Ovary (tissue), 7 donors: ENCODE measurements at regions not wholly inside any gene's neighbourhood (a gene's known extent, or its start where the extent isn't known, plus 50 kb on each side); places are given as distances from the start of the nearest gene placed in this dataset.
A peak's percentile ranks its signal among the peaks of the same experiment; 100 is the strongest.

Experiments used
- DNase-seq, 5 donors: peaks; one replicate each; pipeline ENCODE4 v3.0.0-alpha.2; 2019 to 2020
- H3K27ac ChIP-seq, 2 donors: fragments of 200-600 bp; one replicate each; pipeline versions ENCODE4 v1.5.1 to v1.8.0; 2019 to 2022
- H3K27me3 ChIP-seq: fragments of 200-600 bp; one replicate; pipeline ENCODE4 v1.8.0; 2022
- H3K36me3 ChIP-seq: fragments of 200-600 bp; sonication (generic); one replicate; pipeline ENCODE4 v1.5.1; 2019
- H3K4me1 ChIP-seq: one replicate; pipeline ENCODE4 v1.8.1; 2013; ENCODE audit warnings: mild to moderate bottlenecking, moderate library complexity; ENCODE audit not compliant: insufficient read depth
- H3K4me3 ChIP-seq: fragments of 200-600 bp; sonication (generic); one replicate; pipeline ENCODE4 v1.5.1; 2017
- H3K9me3 ChIP-seq, 2 donors: fragments of 200-600 bp in 1 of 2; sonication (generic) in 1 of 2; one replicate each; pipeline versions ENCODE4 v1.5.1 to v1.8.1; 2013 to 2019; ENCODE audit warnings: mild to moderate bottlenecking in 1 of 2, moderate library complexity in 1 of 2
- CTCF ChIP-seq, 3 donors: fragments of 450-650 bp in 2 of 3; fragments of 200-600 bp in 1 of 3; IDR thresholded peaks; one replicate each; pipeline versions ENCODE4 v1.5.1 to v1.8.0; 2016 to 2022; ENCODE audit warnings: antibody characterized with exemption in 3 of 3, mild to moderate bottlenecking in 1 of 3
- EP300 ChIP-seq: sonication (generic); formaldehyde crosslinking; IDR thresholded peaks from one replicate; pipeline ENCODE4 v1.6.1; 2017; ENCODE audit warnings: antibody characterized with exemption
- POLR2A ChIP-seq: fragments of 450-650 bp; IDR thresholded peaks from one replicate; pipeline ENCODE4 v1.6.1; 2017; ENCODE audit warnings: antibody characterized with exemption, mild to moderate bottlenecking, moderate library complexity
- WGBS, 3 donors: extraction: QIAGEN DNeasy Blood & Tissue Kit in 1 of 3; methylation state at CpG; one replicate each; pipeline versions ENCODE4 v1.1.5 to v1.1.7; 2013 to 2017; 5-methylcytosine and 5-hydroxymethylcytosine counted together
- intact Hi-C, 4 donors: fragments of 100-400 bp; cut with DNase I; formaldehyde crosslinking; loops; one replicate each; pipeline versions ENCODE4 v1.11.0 to v1.15.1; 2022 to 2023
- donor health status: DM: no; HTN: no; CAD: no; lungs with moderate emphysema.
- donor health status: DM: no; HTN: no; CAD: no.
- donor health status: Bipolar disorder and iron deficiency.
- donor health status: DM: no; HTN: no; CAD: no.
- donor health status: DM: yes; HTN: yes; CAD: no.

- Histone ChIP-seq H3K4me1 (no peaks in the 10 kb centered on the region), H3K4me3 (no peak overlapping the region), H3K27ac (no peak overlapping the region), H3K27me3 (no peaks in the 10 kb centered on the region), H3K9me3 (no peaks in the 10 kb centered on the region), H3K36me3 (no peaks in the 10 kb centered on the region)
- no peak for TF ChIP-seq CTCF (IDR thresholded peaks at IDR 0.05)
- no peak for TF ChIP-seq EP300
- TF ChIP-seq POLR2A: no peak
- DNase-seq: no peak
- 73 to 77% (median 76%) methylated on average over 11 of the region's 11 CpGs for WGBS, 3 donors
- intact Hi-C loops: no loop called here
Measured at GRCh38 chr18:72672364-72673184, 128.4 kb upstream of the CBLN2 start.

- Histone ChIP-seq H3K27ac (no peak overlapping the region), H3K9me3 (no peaks in the 10 kb centered on the region), H3K27me3 (no peaks in the 10 kb centered on the region), H3K4me1 (no peaks in the 10 kb centered on the region), H3K4me3 (no peak overlapping the region), H3K36me3 (no peaks in the 10 kb centered on the region)
- no peak for DNase-seq
- intact Hi-C loops: no loop called here
- 86 to 89% (median 89%) methylated on average over 6 of the region's 6 CpGs for WGBS, 3 donors
- no peak for TF ChIP-seq CTCF (IDR thresholded peaks at IDR 0.05)
- no peak for TF ChIP-seq POLR2A
- no peak for TF ChIP-seq EP300
Measured at GRCh38 chr18:72667932-72668331, 123.8 kb upstream of the CBLN2 start.

GRCh38 chr18:72652990-72653593 lies 109.0 kb upstream of the CBLN2 start:
- 12 to 23% (median 13%) methylated on average over 3 of the region's 3 CpGs for WGBS, 3 donors
- intact Hi-C loops: no loop called here
- peak in 4 of 5 donors; percentile 13 to 55 (median 36) for DNase-seq
- H3K27me3 ChIP-seq: no peaks in the 10 kb centered on the region
- no peak overlapping the region for H3K4me3 ChIP-seq
- no peak for TF ChIP-seq CTCF (IDR thresholded peaks at IDR 0.05)
- no peak for TF ChIP-seq EP300
- no peak for TF ChIP-seq POLR2A
- H3K9me3 ChIP-seq: peaks cover 0 to 3% of the 10 kb centered on the region in 2 donors
- H3K4me1 ChIP-seq: peaks cover 2% of the 10 kb centered on the region
- no peaks in the 10 kb centered on the region for H3K36me3 ChIP-seq
- no peak overlapping the region for H3K27ac ChIP-seq

- no peaks in the 10 kb centered on the region for H3K36me3 ChIP-seq
- no peak overlapping the region for H3K27ac ChIP-seq
- 81 to 88% (median 84%) methylated on average over 5 of the region's 5 CpGs for WGBS, 3 donors
- H3K4me1 ChIP-seq: peaks cover 2% of the 10 kb centered on the region
- TF ChIP-seq CTCF (IDR thresholded peaks at IDR 0.05): no peak
- intact Hi-C loops: no loop called here
- no peaks in the 10 kb centered on the region for H3K27me3 ChIP-seq
- H3K4me3 ChIP-seq: no peak overlapping the region
- DNase-seq: no peak
- peaks cover 0 to 3% of the 10 kb centered on the region in 2 donors for H3K9me3 ChIP-seq
Measured at GRCh38 chr18:72651033-72651432, 106.9 kb upstream of the CBLN2 start.
